ENCODE measurements at regions not wholly inside any gene's neighbourhood (a gene's known extent, or its start where the extent isn't known, plus 50 kb on each side); places are given as distances from the start of the nearest gene placed in this dataset.

DNA sequence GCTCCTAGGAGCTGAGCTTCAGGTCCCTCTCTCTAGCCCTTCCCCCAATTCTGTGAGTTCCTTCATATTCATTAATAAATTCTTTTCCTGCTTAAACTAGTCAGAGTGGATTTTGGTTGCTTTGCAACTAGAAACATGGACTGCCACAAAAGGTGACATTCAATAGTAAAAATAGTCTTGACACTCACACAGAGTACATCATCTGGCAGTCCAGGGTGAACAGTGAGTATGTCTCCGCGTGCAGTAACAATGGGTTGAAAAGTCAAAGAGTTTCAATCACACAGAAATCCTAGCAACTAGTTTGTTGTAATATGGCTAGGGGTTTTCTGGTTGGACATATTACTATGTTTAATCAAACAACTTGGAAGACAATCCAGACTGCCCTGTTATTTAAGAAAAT is 168.8 kb upstream of the TBX20 start:
- no peak overlapping the region for H3K4me3 ChIP-seq (ENCODE audit: low read length in 3 of 3)
- FAIRE-seq, result no peak
- no peak for DNase-seq
- TF ChIP-seq, protein P1, sequence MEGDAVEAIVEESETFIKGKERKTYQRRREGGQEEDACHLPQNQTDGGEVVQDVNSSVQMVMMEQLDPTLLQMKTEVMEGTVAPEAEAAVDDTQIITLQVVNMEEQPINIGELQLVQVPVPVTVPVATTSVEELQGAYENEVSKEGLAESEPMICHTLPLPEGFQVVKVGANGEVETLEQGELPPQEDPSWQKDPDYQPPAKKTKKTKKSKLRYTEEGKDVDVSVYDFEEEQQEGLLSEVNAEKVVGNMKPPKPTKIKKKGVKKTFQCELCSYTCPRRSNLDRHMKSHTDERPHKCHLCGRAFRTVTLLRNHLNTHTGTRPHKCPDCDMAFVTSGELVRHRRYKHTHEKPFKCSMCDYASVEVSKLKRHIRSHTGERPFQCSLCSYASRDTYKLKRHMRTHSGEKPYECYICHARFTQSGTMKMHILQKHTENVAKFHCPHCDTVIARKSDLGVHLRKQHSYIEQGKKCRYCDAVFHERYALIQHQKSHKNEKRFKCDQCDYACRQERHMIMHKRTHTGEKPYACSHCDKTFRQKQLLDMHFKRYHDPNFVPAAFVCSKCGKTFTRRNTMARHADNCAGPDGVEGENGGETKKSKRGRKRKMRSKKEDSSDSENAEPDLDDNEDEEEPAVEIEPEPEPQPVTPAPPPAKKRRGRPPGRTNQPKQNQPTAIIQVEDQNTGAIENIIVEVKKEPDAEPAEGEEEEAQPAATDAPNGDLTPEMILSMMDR (IDR thresholded peaks at IDR 0.05; ENCODE audit: borderline replicate concordance, extremely low read depth, insufficient read depth), result no peak
- no peaks in the 10 kb centered on the region for H3K27me3 ChIP-seq (ENCODE audit: control insufficient read depth, insufficient read depth, low read length)
- H3K9me3 ChIP-seq (ENCODE audit: control insufficient read depth in 2 of 3, insufficient read depth in 1 of 3, low read length in 3 of 3), result no peaks in the 10 kb centered on the region
- no peaks in the 10 kb centered on the region for H3K36me3 ChIP-seq (ENCODE audit: control insufficient read depth in 2 of 3, insufficient read depth in 3 of 3, low read length in 3 of 3)
- no peak overlapping the region for H3K27ac ChIP-seq (ENCODE audit: low read depth in 2 of 2, low read length in 2 of 2)
- intact Hi-C loops (cut with DNase I), result no loop called here
- no peak overlapping the region for H3K9ac ChIP-seq (ENCODE audit: low read length in 3 of 3)
- no peaks in the 10 kb centered on the region for H3K4me1 ChIP-seq (ENCODE audit: control insufficient read depth in 2 of 3, insufficient read depth in 2 of 3, low read depth in 1 of 3, low read length in 3 of 3)

- no peak for FAIRE-seq
- H3K27ac ChIP-seq (ENCODE audit: low read depth in 2 of 2, low read length in 2 of 2), result no peak overlapping the region
- intact Hi-C loops (cut with DNase I), result no loop called here
- no peak overlapping the region for H3K9ac ChIP-seq (ENCODE audit: low read length in 3 of 3)
- H3K27me3 ChIP-seq (ENCODE audit: control insufficient read depth, insufficient read depth, low read length), result no peaks in the 10 kb centered on the region
- peak in 1 of 5 donors; percentile 10 for DNase-seq
- H3K36me3 ChIP-seq (ENCODE audit: control insufficient read depth in 2 of 3, insufficient read depth in 3 of 3, low read length in 3 of 3), result no peaks in the 10 kb centered on the region
- TF ChIP-seq, protein P1 (IDR thresholded peaks at IDR 0.05; ENCODE audit: borderline replicate concordance, extremely low read depth, insufficient read depth), result no peak
- H3K4me3 ChIP-seq (ENCODE audit: low read length in 3 of 3), result peak overlapping the region in 1 of 3 donors; percentile 30
- no peaks in the 10 kb centered on the region for H3K9me3 ChIP-seq (ENCODE audit: control insufficient read depth in 2 of 3, insufficient read depth in 1 of 3, low read length in 3 of 3)
- no peaks in the 10 kb centered on the region for H3K4me1 ChIP-seq (ENCODE audit: control insufficient read depth in 2 of 3, insufficient read depth in 2 of 3, low read depth in 1 of 3, low read length in 3 of 3)
Measured at GRCh38 chr7:35420656-35421055, 166.8 kb upstream of the TBX20 start.

DNA sequence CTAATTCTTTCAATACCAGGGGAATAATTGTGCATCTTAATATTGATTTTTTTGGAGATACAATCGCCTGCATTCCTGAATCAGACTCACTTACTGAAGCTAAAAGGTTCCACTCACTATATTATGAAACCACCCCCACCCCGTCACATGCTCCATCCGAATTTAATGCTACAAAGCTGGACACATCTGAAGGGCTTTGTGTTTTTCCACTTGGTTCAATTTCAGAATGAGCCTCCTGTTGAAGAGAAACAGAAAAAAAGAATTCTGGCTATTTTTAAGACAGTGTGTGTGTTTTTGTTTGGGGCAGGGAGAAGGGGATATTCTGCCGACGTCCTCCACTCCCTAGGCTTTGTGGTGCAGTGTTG is 165.5 kb upstream of the TBX20 start:
- no peak overlapping the region for H3K9ac ChIP-seq (ENCODE audit: low read length in 3 of 3)
- no peaks in the 10 kb centered on the region for H3K27me3 ChIP-seq (ENCODE audit: control insufficient read depth, insufficient read depth, low read length)
- DNase-seq (no peak), FAIRE-seq (no peak)
- H3K4me3 ChIP-seq (ENCODE audit: low read length in 3 of 3), result no peak overlapping the region
- intact Hi-C loops (cut with DNase I), result no loop called here
- no peaks in the 10 kb centered on the region for H3K4me1 ChIP-seq (ENCODE audit: control insufficient read depth in 2 of 3, insufficient read depth in 2 of 3, low read depth in 1 of 3, low read length in 3 of 3)
- no peak overlapping the region for H3K27ac ChIP-seq (ENCODE audit: low read depth in 2 of 2, low read length in 2 of 2)
- TF ChIP-seq, protein P1 (IDR thresholded peaks at IDR 0.05; ENCODE audit: borderline replicate concordance, extremely low read depth, insufficient read depth), result no peak
- H3K9me3 ChIP-seq (ENCODE audit: control insufficient read depth in 2 of 3, insufficient read depth in 1 of 3, low read length in 3 of 3), result no peaks in the 10 kb centered on the region
- H3K36me3 ChIP-seq (ENCODE audit: control insufficient read depth in 2 of 3, insufficient read depth in 3 of 3, low read length in 3 of 3), result no peaks in the 10 kb centered on the region

DNA sequence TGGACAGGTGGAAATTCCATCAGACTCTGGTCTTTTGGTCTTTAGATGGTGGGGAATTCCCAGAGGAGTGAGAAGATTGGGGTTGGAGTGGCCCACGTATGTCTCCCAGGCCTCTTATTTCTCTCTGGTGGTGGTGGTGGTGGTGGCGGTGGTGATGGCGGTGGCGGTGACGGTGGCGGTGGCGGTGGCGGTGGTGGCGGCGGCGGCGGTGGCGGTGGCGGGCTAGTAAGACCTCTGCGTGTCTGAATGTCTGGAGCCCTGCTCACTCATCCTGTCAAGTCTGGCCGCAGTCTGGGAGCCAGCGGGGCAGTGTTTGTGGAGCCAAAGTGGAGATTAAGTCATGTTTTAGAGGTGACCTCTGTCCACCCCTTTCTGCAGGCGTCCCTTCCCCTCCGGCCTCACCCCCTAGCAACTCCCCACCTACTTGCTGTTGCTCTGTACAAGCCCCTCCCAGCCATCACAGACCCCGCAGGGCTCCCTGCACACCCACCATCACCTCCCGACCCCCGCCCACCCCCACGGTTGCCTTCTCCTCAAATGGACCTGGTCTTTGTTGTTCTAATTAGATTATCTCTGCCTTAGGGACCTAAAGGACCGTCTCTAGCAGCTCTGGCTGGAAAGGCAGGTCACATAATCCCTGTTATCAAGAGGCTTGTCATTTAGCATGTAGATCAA is 165.0 kb upstream of the TBX20 start:
- intact Hi-C loops (cut with DNase I), result no loop called here
- Histone ChIP-seq H3K27ac (ENCODE audit: low read depth in 2 of 2, low read length in 2 of 2) (no peak overlapping the region), H3K4me1 (ENCODE audit: control insufficient read depth in 2 of 3, insufficient read depth in 2 of 3, low read depth in 1 of 3, low read length in 3 of 3) (no peaks in the 10 kb centered on the region), H3K27me3 (ENCODE audit: control insufficient read depth, insufficient read depth, low read length) (no peaks in the 10 kb centered on the region), H3K9ac (ENCODE audit: low read length in 3 of 3) (no peak overlapping the region), H3K36me3 (ENCODE audit: control insufficient read depth in 2 of 3, insufficient read depth in 3 of 3, low read length in 3 of 3) (no peaks in the 10 kb centered on the region), H3K4me3 (ENCODE audit: low read length in 3 of 3) (no peak overlapping the region), H3K9me3 (ENCODE audit: control insufficient read depth in 2 of 3, insufficient read depth in 1 of 3, low read length in 3 of 3) (no peaks in the 10 kb centered on the region)
- FAIRE-seq (no peak), DNase-seq (no peak)
- TF ChIP-seq, protein P1 (IDR thresholded peaks at IDR 0.05; ENCODE audit: borderline replicate concordance, extremely low read depth, insufficient read depth), result no peak
